NT2/D1 (cell line): ENCODE measurements at regions not wholly inside any gene's neighbourhood (a gene's known extent, or its start where the extent isn't known, plus 50 kb on each side); places are given as distances from the start of the nearest gene placed in this dataset.

Source experiments
- SUZ12 ChIP-seq: IDR thresholded peaks from 2 replicates; pipeline ENCODE4 v1.6.1; 2011; ENCODE audit not compliant: insufficient read length, insufficient read depth; ENCODE audit errors: extremely low read depth
- YY1 ChIP-seq: IDR thresholded peaks from 2 replicates; pipeline ENCODE4 v1.6.1; 2011; ENCODE audit not compliant: insufficient read length, insufficient read depth
- ZNF274 ChIP-seq: IDR thresholded peaks from 2 replicates; pipeline ENCODE4 v1.6.1; 2011; ENCODE audit warnings: mild to moderate bottlenecking, low read depth, low read length

DNA sequence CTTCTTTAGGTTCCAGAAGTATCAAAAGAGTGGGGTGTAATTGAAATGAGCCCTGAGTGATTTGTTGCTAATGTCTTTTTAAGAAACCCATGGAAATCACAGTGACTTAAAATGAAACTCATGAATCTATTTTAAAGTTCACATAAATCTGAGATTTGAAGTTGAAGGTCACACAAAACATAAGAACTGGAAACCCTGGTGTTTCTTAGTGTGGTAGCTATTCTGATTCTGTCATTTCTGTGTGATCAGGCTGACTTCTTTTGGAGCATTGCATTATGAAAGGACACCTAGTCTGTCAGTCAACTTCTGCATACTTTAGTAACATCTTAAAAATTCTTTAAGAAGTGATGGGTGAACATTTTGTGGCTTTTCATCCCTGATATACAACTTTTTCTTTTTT lies 448.8 kb downstream of the TLE4 start:
- TF ChIP-seq YY1 (no peak), SUZ12 (no peak), ZNF274 (no peak)
